ENCODE measurements at regions not wholly inside any gene's neighbourhood (a gene's known extent, or its start where the extent isn't known, plus 50 kb on each side); places are given as distances from the start of the nearest gene placed in this dataset.

DNA sequence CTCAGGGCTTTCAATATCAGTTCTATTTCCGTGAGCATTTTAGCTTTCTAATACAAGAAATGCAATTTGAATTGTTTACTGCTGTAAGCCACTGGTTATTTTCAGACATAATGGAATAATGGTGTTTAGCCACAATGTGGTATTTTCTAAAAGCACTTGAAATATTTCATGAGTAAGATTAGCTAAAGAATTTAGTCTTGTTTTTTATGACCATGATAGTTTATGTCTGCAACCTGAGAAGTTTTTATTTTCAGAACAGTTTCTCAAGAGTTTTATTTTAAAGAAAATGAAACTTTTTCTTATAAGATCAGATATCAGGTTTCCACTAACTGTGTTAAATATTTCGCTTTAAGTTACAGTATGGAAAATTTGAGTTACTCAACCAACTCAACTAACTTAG, 60.2 kb downstream of the SLIT2 start:
- TF ChIP-seq, protein P1, sequence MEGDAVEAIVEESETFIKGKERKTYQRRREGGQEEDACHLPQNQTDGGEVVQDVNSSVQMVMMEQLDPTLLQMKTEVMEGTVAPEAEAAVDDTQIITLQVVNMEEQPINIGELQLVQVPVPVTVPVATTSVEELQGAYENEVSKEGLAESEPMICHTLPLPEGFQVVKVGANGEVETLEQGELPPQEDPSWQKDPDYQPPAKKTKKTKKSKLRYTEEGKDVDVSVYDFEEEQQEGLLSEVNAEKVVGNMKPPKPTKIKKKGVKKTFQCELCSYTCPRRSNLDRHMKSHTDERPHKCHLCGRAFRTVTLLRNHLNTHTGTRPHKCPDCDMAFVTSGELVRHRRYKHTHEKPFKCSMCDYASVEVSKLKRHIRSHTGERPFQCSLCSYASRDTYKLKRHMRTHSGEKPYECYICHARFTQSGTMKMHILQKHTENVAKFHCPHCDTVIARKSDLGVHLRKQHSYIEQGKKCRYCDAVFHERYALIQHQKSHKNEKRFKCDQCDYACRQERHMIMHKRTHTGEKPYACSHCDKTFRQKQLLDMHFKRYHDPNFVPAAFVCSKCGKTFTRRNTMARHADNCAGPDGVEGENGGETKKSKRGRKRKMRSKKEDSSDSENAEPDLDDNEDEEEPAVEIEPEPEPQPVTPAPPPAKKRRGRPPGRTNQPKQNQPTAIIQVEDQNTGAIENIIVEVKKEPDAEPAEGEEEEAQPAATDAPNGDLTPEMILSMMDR (IDR thresholded peaks at IDR 0.05; ENCODE audit: extremely low read depth in 1 of 2, insufficient read depth in 1 of 2, low read depth in 1 of 2, low read length in 2 of 2), result no peak
- TF ChIP-seq EZH2 (IDR thresholded peaks at IDR 0.05; ENCODE audit: borderline replicate concordance, low read depth, low read length, severe bottlenecking) (no peak), MYC (IDR thresholded peaks at IDR 0.05; ENCODE audit: low read depth, low read length) (no peak), POLR2A (IDR thresholded peaks at IDR 0.05; ENCODE audit: low read depth, low read length) (no peak), GATA2 (IDR thresholded peaks at IDR 0.05; ENCODE audit: insufficient read depth, insufficient read length, low read depth, low read length) (no peak), POLR2AphosphoS5 (IDR thresholded peaks at IDR 0.05; ENCODE audit: insufficient read depth, low read depth, low read length) (no peak), JUN (IDR thresholded peaks at IDR 0.05; ENCODE audit: borderline replicate concordance, insufficient read depth, insufficient read length, low read depth) (no peak)
- TF ChIP-seq, protein P2, sequence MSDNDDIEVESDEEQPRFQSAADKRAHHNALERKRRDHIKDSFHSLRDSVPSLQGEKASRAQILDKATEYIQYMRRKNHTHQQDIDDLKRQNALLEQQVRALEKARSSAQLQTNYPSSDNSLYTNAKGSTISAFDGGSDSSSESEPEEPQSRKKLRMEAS (IDR thresholded peaks at IDR 0.05; ENCODE audit: insufficient read depth, insufficient read length), result no peak

Data from endothelial cell of umbilical vein (primary cell).